NCI-H1930 (cell line): ENCODE measurements at regions not wholly inside any gene's neighbourhood (a gene's known extent, or its start where the extent isn't known, plus 50 kb on each side); places are given as distances from the start of the nearest gene placed in this dataset.

Source experiments
- DNase-seq, 2 experiments: peaks; one replicate each; lab custom pipeline; 2025; lab: John Stamatoyannopoulos, UW

GRCh38 chr20:48571949-48572847 lies 255.6 kb downstream of the PREX1 start:
- DNase-seq, result no peak

- no peak for DNase-seq
Measured at GRCh38 chr20:48569679-48570078, 258.1 kb downstream of the PREX1 start.

- DNase-seq, result no peak
Measured at GRCh38 chr20:48568520-48568919, 259.3 kb downstream of the PREX1 start.

GRCh38 chr20:48567145-48567544 lies 260.7 kb downstream of the PREX1 start:
- DNase-seq, result no peak

- DNase-seq, result no peak
Measured at GRCh38 chr20:48564982-48565539, 262.7 kb downstream of the PREX1 start.

GRCh38 chr20:48563191-48563870 lies 264.5 kb downstream of the PREX1 start:
- no peak for DNase-seq

- DNase-seq, result no peak
Measured at GRCh38 chr20:48562586-48563116, 265.1 kb downstream of the PREX1 start.

GRCh38 chr20:48558906-48559305 lies 268.9 kb downstream of the PREX1 start:
- no peak for DNase-seq

GRCh38 chr20:48557380-48557779 lies 270.4 kb downstream of the PREX1 start:
- no peak for DNase-seq

GRCh38 chr20:48556956-48557355 lies 270.8 kb downstream of the PREX1 start:
- DNase-seq, result no peak

GRCh38 chr20:48552550-48552949 lies 275.2 kb downstream of the PREX1 start:
- DNase-seq, result no peak

- no peak for DNase-seq
Measured at GRCh38 chr20:48550814-48551213, 277.0 kb downstream of the PREX1 start.

GRCh38 chr20:48547664-48548063 lies 280.1 kb downstream of the PREX1 start:
- no peak for DNase-seq

- no peak for DNase-seq
Measured at GRCh38 chr20:48544402-48545339, 283.1 kb downstream of the PREX1 start.

GRCh38 chr20:48541581-48542071 lies 286.2 kb downstream of the PREX1 start:
- DNase-seq, result no peak

- DNase-seq, result no peak
Measured at GRCh38 chr20:48538856-48539255, 288.9 kb downstream of the PREX1 start.

- DNase-seq, result no peak
Measured at GRCh38 chr20:48538058-48538825, 289.6 kb downstream of the PREX1 start.

GRCh38 chr20:48536206-48536605 lies 291.6 kb downstream of the PREX1 start:
- no peak for DNase-seq

GRCh38 chr20:48535556-48535955 lies 292.2 kb downstream of the PREX1 start:
- no peak for DNase-seq

- no peak for DNase-seq
Measured at GRCh38 chr20:48532028-48532427, 295.8 kb downstream of the PREX1 start.

GRCh38 chr20:48531505-48531904 lies 296.3 kb downstream of the PREX1 start:
- no peak for DNase-seq
